ENCODE measurements at regions not wholly inside any gene's neighbourhood (a gene's known extent, or its start where the extent isn't known, plus 50 kb on each side); places are given as distances from the start of the nearest gene placed in this dataset.
"Not testable (repeated sequence)": the region's sequence is repeated elsewhere in the genome, so short reads cannot be mapped to it uniquely, and the experiment has no call there.

DNA sequence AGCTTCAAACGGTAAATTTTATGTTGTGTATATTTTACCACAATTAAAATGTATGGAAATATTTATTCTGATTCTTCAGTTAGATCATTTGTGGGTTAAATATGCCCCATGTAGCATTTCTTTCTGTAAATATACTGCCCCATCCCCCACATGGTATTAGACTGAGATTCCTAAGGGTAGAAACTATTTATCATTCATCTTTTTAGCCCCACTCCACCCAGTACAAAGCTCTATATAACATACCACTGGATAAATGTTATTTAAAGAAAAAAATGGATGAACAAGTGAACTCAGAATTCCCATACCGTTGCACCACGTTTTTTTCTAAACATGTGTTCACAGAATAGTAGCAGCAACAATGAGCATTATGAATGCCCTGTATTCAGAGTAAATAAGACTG, 234.0 kb upstream of the IRF2BP2 start:
- DNase-seq (ENCODE audit: low read depth), result no peak

- no peak for DNase-seq (ENCODE audit: low read depth)
Observed at GRCh38 chr1:234842726-234843641, 233.0 kb upstream of the IRF2BP2 start.

DNA sequence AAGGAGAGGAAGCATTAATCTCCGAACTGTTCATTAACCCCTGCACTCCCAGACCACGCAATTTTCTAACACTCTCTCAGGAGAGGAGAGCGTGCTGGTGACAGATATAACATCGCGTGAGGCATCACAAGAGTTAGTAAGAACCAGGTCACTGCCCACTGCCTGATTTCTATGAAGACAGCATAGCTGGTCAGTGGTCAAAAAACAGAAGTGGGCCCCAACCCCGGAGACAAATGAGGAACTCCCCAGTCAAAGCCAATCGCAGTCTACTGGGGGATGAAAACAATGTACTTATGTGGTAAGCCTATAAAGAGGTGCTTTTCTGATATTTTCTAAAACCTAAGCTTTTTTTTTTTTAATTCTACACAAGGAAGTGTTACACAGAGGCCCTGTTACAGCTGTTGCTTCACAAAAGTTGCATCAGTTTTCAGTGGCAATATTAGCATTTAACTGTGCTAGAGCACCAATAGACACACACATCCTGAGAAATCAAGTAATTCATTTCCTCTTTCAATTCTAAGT, 231.8 kb upstream of the IRF2BP2 start:
- DNase-seq (ENCODE audit: low read depth), result no peak

DNA sequence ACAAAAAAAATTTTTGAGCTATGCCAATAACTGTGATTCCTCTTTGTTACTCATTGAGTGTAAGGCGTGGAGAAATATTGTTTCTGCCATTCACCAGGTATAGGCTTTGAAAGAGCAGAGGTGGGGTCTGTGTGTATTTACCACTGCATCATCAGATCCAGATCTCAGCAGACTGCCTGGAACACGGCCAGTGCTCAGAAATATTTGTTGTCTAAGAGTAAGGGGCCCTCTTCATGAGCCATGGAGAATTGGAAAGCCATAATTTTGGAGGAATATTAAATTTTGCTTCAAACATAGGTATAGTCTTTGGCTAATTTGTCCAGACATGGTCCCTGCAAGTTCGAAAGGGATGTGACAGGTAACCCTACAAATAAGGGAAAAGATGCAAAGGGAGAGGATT, 231.3 kb upstream of the IRF2BP2 start:
- no peak for DNase-seq (ENCODE audit: low read depth)

- no peak for DNase-seq (ENCODE audit: low read depth)
Observed at GRCh38 chr1:234840843-234841242, 230.9 kb upstream of the IRF2BP2 start.

DNA sequence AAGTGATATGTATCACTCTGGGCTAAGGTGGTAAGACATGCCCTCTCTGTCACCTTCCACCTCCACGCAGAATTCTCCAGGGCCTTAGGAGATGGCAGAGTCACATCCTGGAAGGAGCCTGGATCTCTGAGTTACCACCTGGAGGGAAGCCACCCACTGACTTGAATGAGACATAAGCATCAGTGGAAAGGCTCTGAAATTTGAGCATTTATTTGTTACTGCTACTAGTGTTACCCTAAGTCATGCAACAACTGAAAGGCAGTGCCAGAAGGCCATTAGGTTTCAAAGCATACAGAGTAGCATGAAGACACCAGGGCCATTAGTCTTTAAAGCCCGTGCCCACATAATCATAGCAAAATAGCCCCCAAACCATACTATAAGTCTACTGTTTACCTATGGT, 230.3 kb upstream of the IRF2BP2 start:
- no peak for DNase-seq (ENCODE audit: low read depth)

DNA sequence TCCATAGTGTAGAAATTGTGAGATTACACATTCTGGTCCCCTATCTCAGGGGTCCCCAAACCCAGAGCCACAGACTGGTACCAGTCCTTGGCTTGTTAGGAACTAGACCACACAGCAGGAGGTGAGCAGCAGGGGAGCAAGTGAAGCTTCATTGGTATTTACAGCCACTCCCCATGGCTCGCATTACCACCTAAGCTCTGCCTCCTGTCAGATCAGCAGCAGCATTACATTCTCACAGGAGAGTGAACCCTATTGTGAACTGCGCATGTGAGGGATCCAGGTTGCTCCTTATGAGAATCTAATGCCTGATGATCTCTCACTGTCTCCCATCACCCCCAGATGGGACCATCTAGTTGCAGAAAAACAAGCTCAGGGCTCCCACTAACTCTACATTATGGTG, 229.7 kb upstream of the IRF2BP2 start:
- DNase-seq (ENCODE audit: low read depth), result no peak

DNA sequence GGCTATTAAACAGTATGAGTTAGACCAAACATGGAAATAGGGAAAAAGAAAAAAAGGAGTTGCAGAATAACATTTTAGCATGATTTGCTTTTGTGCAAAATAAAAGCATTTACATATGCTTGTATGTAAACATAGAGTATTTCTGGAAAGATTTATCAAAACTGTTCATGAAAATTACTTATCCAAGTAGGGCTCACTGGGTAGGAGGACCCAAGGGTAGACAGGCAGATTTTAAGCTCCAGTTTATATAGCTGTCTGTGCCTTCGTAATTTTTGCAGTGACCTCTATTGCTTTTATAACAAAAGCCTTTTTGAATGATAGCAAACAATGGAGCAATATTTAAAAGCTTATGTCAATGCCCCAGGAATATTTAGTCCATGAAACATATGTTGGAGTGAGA, 228.8 kb upstream of the IRF2BP2 start:
- DNase-seq (ENCODE audit: low read depth), result no peak

- no peak for DNase-seq (ENCODE audit: low read depth)
Observed at GRCh38 chr1:234838182-234838581, 228.2 kb upstream of the IRF2BP2 start.

GRCh38 chr1:234837713-234838112, 227.7 kb upstream of the IRF2BP2 start:
- DNase-seq (ENCODE audit: low read depth), result no peak

- DNase-seq (ENCODE audit: low read depth), result no peak
Observed at GRCh38 chr1:234836776-234837357, 226.9 kb upstream of the IRF2BP2 start.

GRCh38 chr1:234836045-234836681, 226.2 kb upstream of the IRF2BP2 start:
- no peak for DNase-seq (ENCODE audit: low read depth)

- no peak for DNase-seq (ENCODE audit: low read depth)
Observed at GRCh38 chr1:234835239-234835638, 225.3 kb upstream of the IRF2BP2 start.

GRCh38 chr1:234833646-234834045, 223.7 kb upstream of the IRF2BP2 start:
- DNase-seq (ENCODE audit: low read depth), result no peak

DNA sequence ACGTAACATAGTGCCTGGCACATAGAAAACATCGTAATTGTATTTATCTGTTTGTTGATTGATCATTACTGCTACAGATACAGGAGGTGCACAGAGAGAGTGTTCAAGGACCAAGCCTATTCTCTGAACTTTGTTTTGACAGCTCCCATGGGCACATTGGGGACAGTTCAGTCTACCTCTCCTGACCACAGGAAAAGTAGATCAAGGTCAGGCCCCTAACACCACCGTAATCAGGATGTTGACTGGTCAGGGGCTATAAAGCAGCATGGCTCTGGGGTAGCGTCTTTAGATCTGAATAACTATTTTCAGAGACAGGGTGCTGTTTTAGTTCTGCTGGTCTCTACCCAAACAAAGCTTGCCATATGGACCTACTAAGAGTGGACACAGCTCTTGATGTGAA, 223.1 kb upstream of the IRF2BP2 start:
- no peak for DNase-seq (ENCODE audit: low read depth)

DNA sequence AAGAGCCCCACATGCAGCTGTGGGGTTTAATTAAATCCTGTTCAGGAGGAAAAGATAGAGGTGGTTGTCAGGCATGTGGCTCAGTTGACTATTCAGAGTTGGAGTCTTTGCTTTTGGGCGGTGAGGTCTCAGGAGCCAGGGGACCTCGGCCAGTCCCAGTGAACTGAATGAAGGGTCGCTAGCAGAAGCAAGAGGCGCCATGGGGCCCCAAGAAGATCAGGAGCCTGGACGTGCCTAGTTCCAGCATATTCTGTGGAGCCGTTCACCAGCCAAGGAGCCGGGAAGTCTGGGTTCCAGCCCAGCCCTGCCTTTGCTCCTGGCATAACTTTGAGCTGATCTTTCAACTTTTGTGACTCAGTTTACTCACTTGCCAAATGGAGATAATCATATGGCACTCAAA, 217.7 kb upstream of the IRF2BP2 start:
- DNase-seq (ENCODE audit: low read depth), result no peak

DNA sequence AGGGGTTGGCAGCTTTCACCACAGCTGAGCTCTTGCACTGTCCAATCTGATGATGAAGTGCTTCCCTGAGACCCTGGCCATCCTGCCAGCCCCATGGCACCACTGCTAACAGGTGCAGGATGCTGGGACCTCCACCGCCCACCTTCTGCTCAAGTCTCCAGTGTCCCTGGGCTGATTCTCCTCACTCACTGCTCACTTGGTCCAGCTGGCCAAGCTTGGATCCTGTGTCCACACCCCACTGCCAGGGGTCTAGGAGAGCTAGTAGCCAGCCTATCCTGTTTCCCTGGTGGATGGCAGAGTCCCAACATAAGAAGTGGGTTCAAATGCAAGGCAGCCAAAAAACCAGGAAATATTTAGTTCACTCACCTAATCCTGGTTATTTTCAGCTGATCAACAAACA, 217.2 kb upstream of the IRF2BP2 start:
- no peak for DNase-seq (ENCODE audit: low read depth)

DNA sequence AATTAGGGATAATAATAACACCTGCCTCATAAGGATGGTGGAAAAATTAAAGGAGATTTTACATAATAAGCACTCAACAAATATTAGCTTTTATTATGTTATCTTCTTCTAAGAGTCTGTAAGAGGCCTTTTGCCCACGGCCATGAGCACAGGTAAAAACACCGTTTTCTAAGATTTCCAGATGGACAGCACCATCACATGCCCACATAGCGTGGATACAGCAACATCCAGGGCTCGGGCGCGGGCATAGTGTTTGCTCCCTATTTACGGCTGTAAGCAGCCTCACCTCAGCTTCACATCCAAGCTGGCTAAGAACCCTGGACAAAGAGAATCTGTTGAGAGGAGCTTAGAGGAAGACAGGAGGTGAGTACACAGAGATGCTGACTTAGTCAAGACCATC, 216.4 kb upstream of the IRF2BP2 start:
- DNase-seq (ENCODE audit: low read depth), result no peak

- DNase-seq (ENCODE audit: low read depth), result no peak
Observed at GRCh38 chr1:234825498-234826165, 215.7 kb upstream of the IRF2BP2 start.

DNA sequence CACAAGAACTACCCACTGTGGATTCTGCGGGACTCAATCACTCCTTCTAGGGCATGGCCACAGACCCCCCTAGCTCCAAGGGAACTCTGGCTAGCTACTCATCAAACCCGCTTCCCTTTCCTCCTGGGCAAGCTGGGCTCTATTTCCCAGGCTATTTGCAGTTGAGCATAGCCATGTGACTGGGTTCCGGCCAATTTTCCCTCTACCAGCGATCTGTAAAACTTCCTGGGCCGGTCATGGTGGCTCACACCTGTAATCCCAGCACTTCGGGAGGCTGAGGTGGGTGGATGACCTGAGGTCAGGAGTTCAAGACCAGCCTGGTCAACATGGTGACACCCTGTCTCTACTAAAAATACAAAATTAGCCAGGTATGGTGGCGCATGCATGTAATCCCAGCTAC, 214.9 kb upstream of the IRF2BP2 start:
- not testable (repeated sequence) for DNase-seq (ENCODE audit: low read depth)

GRCh38 chr1:234823191-234824176, 213.5 kb upstream of the IRF2BP2 start:
- DNase-seq (ENCODE audit: low read depth), result no peak

Data from stimulated activated CD8-positive, alpha-beta memory T cell treated with anti-CD3 and anti-CD28 coated beads, Interleukin-15, amount 100 ng/mL, for 1 hour (primary cell).